Endothelial cell (in vitro differentiated cells): ENCODE measurements at regions not wholly inside any gene's neighbourhood (a gene's known extent, or its start where the extent isn't known, plus 50 kb on each side); places are given as distances from the start of the nearest gene placed in this dataset.

Experiments
- DNase-seq: peaks from one replicate; pipeline ENCODE4 v3.0.0; 2021; ENCODE audit warnings: low spot score
- H3K27ac Mint-ChIP-seq: one replicate; pipeline ENCODE4 v1.8.0; 2021; ENCODE audit warnings: mixed read lengths, inconsistent platforms; ENCODE audit not compliant: unreplicated experiment
- H3K27me3 Mint-ChIP-seq: one replicate; pipeline ENCODE4 v1.8.0; 2021; ENCODE audit warnings: mild to moderate bottlenecking, moderate library complexity, mixed read lengths, inconsistent platforms; ENCODE audit not compliant: unreplicated experiment
- H3K36me3 Mint-ChIP-seq: one replicate; pipeline ENCODE4 v1.8.0; 2021; ENCODE audit warnings: mild to moderate bottlenecking, low read depth, mixed read lengths, inconsistent platforms; ENCODE audit not compliant: unreplicated experiment
- H3K4me1 Mint-ChIP-seq: one replicate; pipeline ENCODE4 v1.8.0; 2021; ENCODE audit warnings: mild to moderate bottlenecking, mixed read lengths, inconsistent platforms; ENCODE audit not compliant: unreplicated experiment
- H3K4me3 Mint-ChIP-seq: one replicate; pipeline ENCODE4 v1.8.0; 2021; ENCODE audit warnings: mild to moderate bottlenecking, mixed read lengths, inconsistent platforms; ENCODE audit not compliant: unreplicated experiment
- H3K9me3 Mint-ChIP-seq: one replicate; pipeline ENCODE4 v1.8.0; 2021; ENCODE audit warnings: mixed read lengths, inconsistent platforms; ENCODE audit not compliant: unreplicated experiment
- TF ChIP-seq, protein P1 (sequence below): fragments of 200-600 bp; sonication (generic); IDR thresholded peaks from one replicate; pipeline ENCODE4 v1.5.0; 2021; ENCODE audit warnings: antibody characterized with exemption; ENCODE audit not compliant: unreplicated experiment

DNA sequence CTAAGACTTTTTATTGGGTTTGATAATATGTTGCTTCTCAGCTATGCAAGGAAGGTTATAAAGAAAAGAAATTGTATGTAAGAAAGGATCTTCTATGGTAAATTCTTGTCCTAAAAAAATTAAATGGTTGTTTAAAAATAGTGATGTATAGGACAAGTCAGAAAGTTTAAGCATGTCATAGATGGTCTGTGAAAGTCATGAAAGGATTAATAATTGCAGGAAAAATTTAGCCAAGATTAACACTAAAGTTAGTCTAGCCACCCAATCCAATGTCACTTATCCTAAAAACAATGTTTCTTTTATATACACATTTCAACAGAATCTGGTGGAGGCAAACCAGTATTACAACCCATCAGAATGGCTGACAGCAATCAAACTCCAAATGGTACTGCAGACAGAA is 1046.7 kb upstream of the SLC39A10 start:
- H3K27me3 Mint-ChIP-seq = peaks cover 1% of the 10 kb centered on the region
- DNase-seq = no peak
- no peak overlapping the region for H3K4me3 Mint-ChIP-seq
- TF ChIP-seq, protein P1, sequence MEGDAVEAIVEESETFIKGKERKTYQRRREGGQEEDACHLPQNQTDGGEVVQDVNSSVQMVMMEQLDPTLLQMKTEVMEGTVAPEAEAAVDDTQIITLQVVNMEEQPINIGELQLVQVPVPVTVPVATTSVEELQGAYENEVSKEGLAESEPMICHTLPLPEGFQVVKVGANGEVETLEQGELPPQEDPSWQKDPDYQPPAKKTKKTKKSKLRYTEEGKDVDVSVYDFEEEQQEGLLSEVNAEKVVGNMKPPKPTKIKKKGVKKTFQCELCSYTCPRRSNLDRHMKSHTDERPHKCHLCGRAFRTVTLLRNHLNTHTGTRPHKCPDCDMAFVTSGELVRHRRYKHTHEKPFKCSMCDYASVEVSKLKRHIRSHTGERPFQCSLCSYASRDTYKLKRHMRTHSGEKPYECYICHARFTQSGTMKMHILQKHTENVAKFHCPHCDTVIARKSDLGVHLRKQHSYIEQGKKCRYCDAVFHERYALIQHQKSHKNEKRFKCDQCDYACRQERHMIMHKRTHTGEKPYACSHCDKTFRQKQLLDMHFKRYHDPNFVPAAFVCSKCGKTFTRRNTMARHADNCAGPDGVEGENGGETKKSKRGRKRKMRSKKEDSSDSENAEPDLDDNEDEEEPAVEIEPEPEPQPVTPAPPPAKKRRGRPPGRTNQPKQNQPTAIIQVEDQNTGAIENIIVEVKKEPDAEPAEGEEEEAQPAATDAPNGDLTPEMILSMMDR = no peak
- no peak overlapping the region for H3K27ac Mint-ChIP-seq
- peaks cover 4% of the 10 kb centered on the region for H3K36me3 Mint-ChIP-seq
- H3K4me1 Mint-ChIP-seq = no peaks in the 10 kb centered on the region
- H3K9me3 Mint-ChIP-seq = peaks cover 15% of the 10 kb centered on the region

DNA sequence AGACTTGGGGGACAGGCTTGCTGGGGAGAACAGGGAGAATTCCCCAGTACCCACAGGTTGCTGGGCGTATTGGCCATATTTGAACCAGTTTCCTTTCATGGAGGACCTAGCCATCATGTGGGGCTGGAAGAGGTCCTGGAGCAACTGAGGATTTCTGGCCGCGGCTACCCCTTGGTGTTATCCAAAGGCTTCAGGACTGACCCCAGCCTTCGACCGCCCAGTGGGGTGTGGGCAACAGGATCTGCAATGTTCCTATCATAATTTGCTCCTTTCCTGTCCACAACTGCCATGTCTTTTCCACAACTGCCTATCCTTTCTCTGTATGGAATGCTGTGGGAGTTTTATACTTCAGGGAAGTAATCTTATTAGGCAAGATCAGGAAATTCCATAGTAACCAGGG is 1053.6 kb upstream of the SLC39A10 start:
- Mint-ChIP-seq H3K27ac (no peak overlapping the region), H3K27me3 (no peaks in the 10 kb centered on the region), H3K9me3 (peaks cover 10% of the 10 kb centered on the region), H3K36me3 (peaks cover 4% of the 10 kb centered on the region), H3K4me3 (no peak overlapping the region), H3K4me1 (no peaks in the 10 kb centered on the region)
- DNase-seq = no peak
- TF ChIP-seq, protein P1 = no peak

DNA sequence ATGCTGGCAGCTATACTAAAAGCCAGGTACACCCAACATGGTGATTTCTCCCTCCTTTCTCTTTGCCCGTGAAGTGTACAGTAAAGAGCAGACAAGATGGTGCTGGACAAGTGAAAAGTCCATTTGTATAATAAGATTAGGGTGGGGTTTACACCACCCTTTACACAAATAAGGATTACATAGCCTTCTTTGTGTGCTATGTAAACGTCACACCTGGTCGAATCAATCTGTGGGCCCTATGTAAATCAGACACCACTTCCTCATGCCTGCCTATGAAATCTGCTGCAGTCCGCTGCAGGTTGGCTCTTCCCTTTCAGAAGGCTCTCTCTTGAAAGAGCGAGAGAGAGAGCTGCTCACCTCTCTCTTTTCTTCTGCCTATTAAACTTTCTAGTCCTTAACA is 1054.3 kb upstream of the SLC39A10 start:
- Mint-ChIP-seq H3K27ac (no peak overlapping the region), H3K4me1 (no peaks in the 10 kb centered on the region), H3K4me3 (no peak overlapping the region), H3K36me3 (peaks cover 4% of the 10 kb centered on the region), H3K9me3 (peaks cover 10% of the 10 kb centered on the region), H3K27me3 (no peaks in the 10 kb centered on the region)
- TF ChIP-seq, protein P1 = no peak
- no peak for DNase-seq

DNA sequence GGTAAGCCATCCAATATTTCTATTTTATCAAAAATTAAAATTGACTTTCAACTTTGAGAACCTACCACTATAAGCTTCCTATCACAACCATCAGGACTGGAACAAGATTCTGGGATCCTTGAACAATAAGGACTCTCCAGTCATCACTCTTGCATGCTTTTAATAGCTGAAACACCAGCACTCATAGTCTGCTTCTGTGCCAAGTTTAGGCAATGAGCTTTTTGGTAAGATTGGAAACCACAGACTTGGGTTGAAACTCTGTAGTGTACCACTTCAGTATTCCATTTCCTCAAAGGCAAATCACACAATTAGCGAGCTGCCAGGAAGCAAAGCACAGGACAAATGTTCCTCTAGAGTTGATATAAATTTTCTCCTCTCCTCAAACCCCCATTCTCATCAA is 1065.8 kb upstream of the SLC39A10 start:
- Mint-ChIP-seq H3K4me3 (no peak overlapping the region), H3K27ac (no peak overlapping the region), H3K9me3 (no peaks in the 10 kb centered on the region), H3K4me1 (no peaks in the 10 kb centered on the region), H3K27me3 (no peaks in the 10 kb centered on the region), H3K36me3 (no peaks in the 10 kb centered on the region)
- TF ChIP-seq, protein P1 = no peak
- DNase-seq = no peak

DNA sequence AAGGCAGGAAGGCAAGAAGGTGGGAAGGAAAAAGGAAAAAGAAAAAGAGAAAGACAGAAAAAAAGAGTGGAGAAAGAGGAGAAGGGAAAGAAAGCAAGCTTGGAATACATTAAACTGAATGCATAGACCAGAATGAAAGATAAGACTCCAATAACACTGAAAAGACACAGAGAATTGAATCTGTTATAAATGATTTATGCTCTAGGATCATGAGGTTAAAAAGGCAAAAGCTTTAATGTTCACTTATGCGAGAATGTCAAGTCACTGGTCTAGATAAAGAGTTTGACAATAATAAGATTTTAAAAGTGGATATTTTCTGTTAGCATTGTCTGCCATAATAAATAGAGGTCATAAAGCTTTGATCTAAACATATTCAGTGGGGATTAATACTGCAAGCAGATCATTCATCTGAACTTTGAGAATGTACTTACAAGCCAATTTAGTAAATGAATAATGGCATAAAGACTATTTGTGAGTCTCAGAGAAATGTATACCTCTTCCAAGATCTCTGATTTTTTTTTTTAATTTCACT is 1069.2 kb upstream of the SLC39A10 start:
- Mint-ChIP-seq H3K4me1 (no peaks in the 10 kb centered on the region), H3K36me3 (no peaks in the 10 kb centered on the region), H3K9me3 (no peaks in the 10 kb centered on the region), H3K4me3 (no peak overlapping the region), H3K27me3 (no peaks in the 10 kb centered on the region), H3K27ac (no peak overlapping the region)
- TF ChIP-seq, protein P1 = no peak
- DNase-seq = no peak
